ENCODE measurements at regions not wholly inside any gene's neighbourhood (a gene's known extent, or its start where the extent isn't known, plus 50 kb on each side); places are given as distances from the start of the nearest gene placed in this dataset.

DNA sequence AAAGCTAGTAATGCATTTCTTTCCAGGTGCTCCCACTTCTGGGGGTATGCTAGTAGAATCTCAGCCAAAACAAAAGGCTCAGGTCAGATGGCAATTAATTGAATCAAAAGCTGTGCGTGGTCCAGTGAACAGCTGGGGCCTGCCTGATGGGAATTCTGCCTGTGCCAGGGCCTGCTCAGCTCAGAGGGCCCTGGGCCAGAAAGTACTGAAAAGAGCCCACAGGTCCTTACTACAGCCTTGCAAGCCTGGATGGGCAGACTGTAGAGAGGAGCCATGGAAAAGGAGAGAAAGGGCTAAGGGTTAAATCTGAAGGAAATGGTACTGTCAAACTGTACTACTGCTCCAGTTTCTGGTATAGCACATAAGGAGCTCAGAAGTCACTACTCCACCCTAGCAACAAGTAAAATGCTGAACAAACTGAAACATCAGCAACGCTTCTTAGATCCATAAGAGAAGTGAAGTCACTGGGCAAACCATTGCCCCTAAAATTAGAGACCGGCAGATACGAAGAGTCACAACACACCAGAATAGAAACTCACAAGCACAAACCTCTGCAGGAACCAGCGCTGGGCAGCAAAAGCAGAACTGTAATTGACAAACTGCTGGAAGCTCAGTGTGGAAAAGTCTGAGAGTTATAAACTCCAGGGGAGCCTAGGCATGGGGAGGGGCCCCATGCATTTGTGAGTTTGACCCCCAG lies 121.1 kb upstream of the SYT6 start:
- Histone ChIP-seq H3K36me3 (ENCODE audit: control insufficient read depth, insufficient read depth, low read length) (no peaks in the 10 kb centered on the region), H3K27ac (ENCODE audit: low read depth, low read length) (no peak overlapping the region), H3K9me3 (ENCODE audit: control insufficient read depth, low read length) (peaks cover 3% of the 10 kb centered on the region), H3K4me1 (ENCODE audit: control insufficient read depth, insufficient read depth, low read length) (no peaks in the 10 kb centered on the region), H3K27me3 (ENCODE audit: control insufficient read depth, insufficient read depth, low read length, poor library complexity, severe bottlenecking) (peaks cover 16% of the 10 kb centered on the region), H3K4me3 (ENCODE audit: low read length) (no peak overlapping the region), H3K9ac (ENCODE audit: extremely low read depth, low read length, poor library complexity, severe bottlenecking) (no peak overlapping the region)
- Mint-ChIP-seq H3K27ac (no peak overlapping the region), H3K9me3 (no peaks in the 10 kb centered on the region), H3K27me3 (ENCODE audit: insufficient read depth) (peaks cover 20% of the 10 kb centered on the region), H3K36me3 (ENCODE audit: low read depth) (no peaks in the 10 kb centered on the region), H3K4me1 (no peaks in the 10 kb centered on the region), H3K4me3 (no peak overlapping the region)
- 94 to 100% methylated on average over 4 to 5 of the region's 5 CpGs for WGBS, 2 experiments (ENCODE audit: insufficient coverage in 1 of 2, insufficient read length in 1 of 2)
- TF ChIP-seq, protein P1, sequence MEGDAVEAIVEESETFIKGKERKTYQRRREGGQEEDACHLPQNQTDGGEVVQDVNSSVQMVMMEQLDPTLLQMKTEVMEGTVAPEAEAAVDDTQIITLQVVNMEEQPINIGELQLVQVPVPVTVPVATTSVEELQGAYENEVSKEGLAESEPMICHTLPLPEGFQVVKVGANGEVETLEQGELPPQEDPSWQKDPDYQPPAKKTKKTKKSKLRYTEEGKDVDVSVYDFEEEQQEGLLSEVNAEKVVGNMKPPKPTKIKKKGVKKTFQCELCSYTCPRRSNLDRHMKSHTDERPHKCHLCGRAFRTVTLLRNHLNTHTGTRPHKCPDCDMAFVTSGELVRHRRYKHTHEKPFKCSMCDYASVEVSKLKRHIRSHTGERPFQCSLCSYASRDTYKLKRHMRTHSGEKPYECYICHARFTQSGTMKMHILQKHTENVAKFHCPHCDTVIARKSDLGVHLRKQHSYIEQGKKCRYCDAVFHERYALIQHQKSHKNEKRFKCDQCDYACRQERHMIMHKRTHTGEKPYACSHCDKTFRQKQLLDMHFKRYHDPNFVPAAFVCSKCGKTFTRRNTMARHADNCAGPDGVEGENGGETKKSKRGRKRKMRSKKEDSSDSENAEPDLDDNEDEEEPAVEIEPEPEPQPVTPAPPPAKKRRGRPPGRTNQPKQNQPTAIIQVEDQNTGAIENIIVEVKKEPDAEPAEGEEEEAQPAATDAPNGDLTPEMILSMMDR (conservative IDR thresholded peaks at IDR 0.05): no peak
- DNase-seq: no peak

DNA sequence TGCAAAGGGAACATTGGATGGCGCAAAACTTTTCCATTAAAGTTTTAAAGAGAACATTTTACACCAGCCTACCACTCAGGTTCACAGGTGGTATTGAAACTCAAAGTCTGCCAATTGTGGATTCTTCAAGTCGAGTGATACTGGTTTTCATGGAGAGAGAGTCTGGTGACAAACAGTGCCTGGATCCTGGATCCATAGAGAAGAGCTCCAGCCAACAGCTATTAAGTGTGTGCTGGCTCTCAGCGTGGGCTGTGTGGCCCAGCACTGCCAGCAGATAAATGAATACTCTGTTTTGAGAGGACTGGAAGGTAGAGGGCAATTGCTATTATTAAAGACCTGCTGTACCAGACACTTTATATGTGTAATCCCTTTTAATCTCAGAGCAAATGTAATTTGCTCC lies 118.9 kb upstream of the SYT6 start:
- no peak overlapping the region for H3K4me3 ChIP-seq (ENCODE audit: low read length)
- no peak overlapping the region for H3K27ac Mint-ChIP-seq
- H3K4me1 Mint-ChIP-seq: no peaks in the 10 kb centered on the region
- 75 to 89% methylated on average over 2 to 3 of the region's 3 CpGs for WGBS, 2 experiments (ENCODE audit: insufficient coverage in 1 of 2, insufficient read length in 1 of 2)
- DNase-seq: no peak
- peaks cover 17% of the 10 kb centered on the region for H3K27me3 Mint-ChIP-seq (ENCODE audit: insufficient read depth)
- H3K27ac ChIP-seq (ENCODE audit: low read depth, low read length): no peak overlapping the region
- no peaks in the 10 kb centered on the region for H3K9me3 ChIP-seq (ENCODE audit: control insufficient read depth, low read length)
- TF ChIP-seq, protein P1 (conservative IDR thresholded peaks at IDR 0.05): no peak
- no peak overlapping the region for H3K9ac ChIP-seq (ENCODE audit: extremely low read depth, low read length, poor library complexity, severe bottlenecking)
- H3K9me3 Mint-ChIP-seq: no peaks in the 10 kb centered on the region
- no peak overlapping the region for H3K4me3 Mint-ChIP-seq
- H3K36me3 ChIP-seq (ENCODE audit: control insufficient read depth, insufficient read depth, low read length): no peaks in the 10 kb centered on the region
- no peaks in the 10 kb centered on the region for H3K36me3 Mint-ChIP-seq (ENCODE audit: low read depth)
- H3K27me3 ChIP-seq (ENCODE audit: control insufficient read depth, insufficient read depth, low read length, poor library complexity, severe bottlenecking): peaks cover 16% of the 10 kb centered on the region
- H3K4me1 ChIP-seq (ENCODE audit: control insufficient read depth, insufficient read depth, low read length): no peaks in the 10 kb centered on the region

DNA sequence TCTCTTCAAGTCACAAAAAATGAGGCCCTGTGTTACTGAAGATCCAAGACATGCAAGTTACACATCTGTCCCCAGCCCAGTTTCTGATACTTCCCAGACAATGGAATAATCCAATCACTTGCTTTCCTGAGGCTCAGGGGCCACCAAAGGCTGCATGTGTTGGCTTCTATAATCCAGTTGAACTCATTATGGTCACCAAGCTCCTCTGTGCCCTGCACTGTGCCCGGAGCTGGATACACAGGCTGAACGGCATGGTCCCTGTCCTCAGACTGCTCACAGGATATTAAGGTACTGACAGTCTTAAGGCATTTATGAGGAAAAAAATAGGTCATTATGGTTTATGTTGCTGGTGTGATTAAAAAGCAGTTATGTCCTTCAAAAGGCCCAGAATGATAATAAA lies 117.0 kb upstream of the SYT6 start:
- peaks cover 12% of the 10 kb centered on the region for H3K27me3 ChIP-seq (ENCODE audit: control insufficient read depth, insufficient read depth, low read length, poor library complexity, severe bottlenecking)

More for the DNA sequence above, 117.0 kb upstream of the SYT6 start:
- Histone ChIP-seq H3K9ac (ENCODE audit: extremely low read depth, low read length, poor library complexity, severe bottlenecking) (no peak overlapping the region), H3K9me3 (ENCODE audit: control insufficient read depth, low read length) (no peaks in the 10 kb centered on the region), H3K4me1 (ENCODE audit: control insufficient read depth, insufficient read depth, low read length) (no peaks in the 10 kb centered on the region), H3K4me3 (ENCODE audit: low read length) (no peak overlapping the region), H3K27ac (ENCODE audit: low read depth, low read length) (no peak overlapping the region), H3K36me3 (ENCODE audit: control insufficient read depth, insufficient read depth, low read length) (no peaks in the 10 kb centered on the region)
- DNase-seq: no peak
- no peaks in the 10 kb centered on the region for H3K9me3 Mint-ChIP-seq
- WGBS, 2 experiments (ENCODE audit: insufficient coverage in 1 of 2, insufficient read length in 1 of 2): 97 to 100% methylated on average over 2 of the region's 2 CpGs
- TF ChIP-seq, protein P1 (conservative IDR thresholded peaks at IDR 0.05): no peak
- no peak overlapping the region for H3K27ac Mint-ChIP-seq
- no peaks in the 10 kb centered on the region for H3K4me1 Mint-ChIP-seq
- H3K36me3 Mint-ChIP-seq (ENCODE audit: low read depth): no peaks in the 10 kb centered on the region
- no peak overlapping the region for H3K4me3 Mint-ChIP-seq
- H3K27me3 Mint-ChIP-seq (ENCODE audit: insufficient read depth): peaks cover 25% of the 10 kb centered on the region
